Peyer's patch (tissue), 4 donors: ENCODE measurements at regions not wholly inside any gene's neighbourhood (a gene's known extent, or its start where the extent isn't known, plus 50 kb on each side); places are given as distances from the start of the nearest gene placed in this dataset.

Source experiments
- DNase-seq, 3 donors: peaks; one replicate each; pipeline ENCODE4 v3.0.0-alpha.2; 2017 to 2019
- H3K27ac ChIP-seq, 4 donors: fragments of 200-600 bp; sonication (generic); one replicate each; pipeline ENCODE4 v1.5.1; 2016 to 2019
- H3K27me3 ChIP-seq, 2 donors: fragments of 200-600 bp; sonication (generic); one replicate each; pipeline ENCODE4 v1.5.1; 2019
- H3K36me3 ChIP-seq, 3 donors: fragments of 200-600 bp; sonication (generic); one replicate each; pipeline ENCODE4 v1.5.1; 2016 to 2019
- H3K4me1 ChIP-seq, 4 donors: fragments of 200-600 bp; sonication (generic); one replicate each; pipeline ENCODE4 v1.5.1; 2016 to 2019
- H3K4me3 ChIP-seq, 4 donors: fragments of 200-600 bp; sonication (generic); 1 replicate in 3 of 4; 2 replicates in 1 of 4; pipeline ENCODE4 v1.5.1; 2016 to 2019; ENCODE audit warnings: mild to moderate bottlenecking in 1 of 4
- H3K9me3 ChIP-seq, 4 donors: fragments of 200-600 bp; sonication (generic); one replicate each; pipeline ENCODE4 v1.5.1; 2016 to 2019; ENCODE audit warnings: mild to moderate bottlenecking in 1 of 4
- CTCF ChIP-seq, 6 experiments: fragments of 450-650 bp in 4 of 6; fragments of 200-600 bp in 2 of 6; sonication (generic) in 1 of 6; IDR thresholded peaks; one replicate each; pipeline ENCODE4 v1.5.1; 2017 to 2019; ENCODE audit warnings: antibody characterized with exemption in 6 of 6, mild to moderate bottlenecking in 3 of 6, moderate library complexity in 1 of 6
- POLR2A ChIP-seq, 2 donors: fragments of 450-650 bp; IDR thresholded peaks; one replicate each; pipeline ENCODE4 v1.5.1; 2017; ENCODE audit warnings: antibody characterized with exemption in 2 of 2, mild to moderate bottlenecking in 2 of 2, moderate library complexity in 2 of 2

GRCh38 chr21:38930853-38931252 is 125.1 kb downstream of the ETS2 start:
- DNase-seq = peak in 1 of 3 donors; percentile 58
- H3K4me3 ChIP-seq = no peak overlapping the region
- no peaks in the 10 kb centered on the region for H3K27me3 ChIP-seq
- H3K36me3 ChIP-seq = no peaks in the 10 kb centered on the region
- H3K4me1 ChIP-seq = no peaks in the 10 kb centered on the region
- TF ChIP-seq POLR2A (IDR thresholded peaks at IDR 0.05) (no peak), CTCF (IDR thresholded peaks at IDR 0.05) (no peak)
- no peaks in the 10 kb centered on the region for H3K9me3 ChIP-seq
- H3K27ac ChIP-seq = peak overlapping the region in 2 of 4 donors; percentile 60 to 72

DNA sequence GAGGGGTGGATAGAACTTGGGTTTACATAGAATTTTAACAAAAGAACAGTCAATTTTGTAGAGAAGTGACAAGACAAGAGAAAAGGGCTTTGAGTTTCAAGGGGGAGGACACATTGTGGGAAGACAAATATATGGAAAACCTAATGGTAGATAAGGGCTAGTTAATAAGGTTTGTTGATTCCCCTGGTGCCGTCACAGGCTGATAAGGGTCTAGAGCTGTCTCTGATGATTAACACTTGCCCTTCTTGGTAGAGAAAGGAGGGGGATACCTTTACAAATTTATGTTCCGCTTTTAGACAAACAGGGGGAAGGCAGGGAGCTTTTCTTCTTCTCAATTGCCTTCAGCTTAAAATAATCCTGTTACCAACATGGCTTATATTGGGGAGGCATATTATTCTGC is 124.3 kb downstream of the ETS2 start:
- Histone ChIP-seq H3K4me1 (peaks cover 0 to 8% (median 0%) of the 10 kb centered on the region in 4 donors), H3K36me3 (no peaks in the 10 kb centered on the region), H3K4me3 (no peak overlapping the region), H3K9me3 (no peaks in the 10 kb centered on the region), H3K27ac (peak overlapping the region; percentile 18 to 72 (median 40)), H3K27me3 (no peaks in the 10 kb centered on the region)
- no peak for DNase-seq
- TF ChIP-seq POLR2A (IDR thresholded peaks at IDR 0.05) (no peak), CTCF (IDR thresholded peaks at IDR 0.05) (no peak)

DNA sequence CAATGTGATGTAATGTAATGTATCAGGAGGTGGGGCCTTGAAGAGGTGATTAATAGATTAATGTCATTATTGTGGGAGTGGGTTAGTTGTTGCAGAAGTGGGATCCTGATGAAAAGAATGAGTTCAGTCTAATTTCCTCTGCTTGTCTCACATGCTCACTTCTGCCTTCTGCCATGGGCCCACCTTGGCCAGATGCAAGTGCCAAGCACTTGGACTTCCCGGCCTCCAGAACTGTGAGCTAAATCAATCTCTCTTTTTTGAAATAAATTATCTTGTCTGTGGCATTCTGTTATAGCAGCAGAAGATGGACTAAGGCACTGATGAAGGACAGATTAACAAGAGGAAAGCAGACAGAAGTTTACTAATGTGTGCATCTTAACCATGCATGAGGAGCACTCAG is 123.9 kb downstream of the ETS2 start:
- TF ChIP-seq CTCF (IDR thresholded peaks at IDR 0.05) (no peak), POLR2A (IDR thresholded peaks at IDR 0.05) (no peak)
- H3K9me3 ChIP-seq = no peaks in the 10 kb centered on the region
- H3K4me3 ChIP-seq = no peak overlapping the region
- peaks cover 0 to 8% (median 0%) of the 10 kb centered on the region in 4 donors for H3K4me1 ChIP-seq
- no peaks in the 10 kb centered on the region for H3K36me3 ChIP-seq
- no peaks in the 10 kb centered on the region for H3K27me3 ChIP-seq
- DNase-seq = peak in 1 of 3 donors; percentile 17
- peak overlapping the region in 2 of 4 donors; percentile 60 to 72 for H3K27ac ChIP-seq

DNA sequence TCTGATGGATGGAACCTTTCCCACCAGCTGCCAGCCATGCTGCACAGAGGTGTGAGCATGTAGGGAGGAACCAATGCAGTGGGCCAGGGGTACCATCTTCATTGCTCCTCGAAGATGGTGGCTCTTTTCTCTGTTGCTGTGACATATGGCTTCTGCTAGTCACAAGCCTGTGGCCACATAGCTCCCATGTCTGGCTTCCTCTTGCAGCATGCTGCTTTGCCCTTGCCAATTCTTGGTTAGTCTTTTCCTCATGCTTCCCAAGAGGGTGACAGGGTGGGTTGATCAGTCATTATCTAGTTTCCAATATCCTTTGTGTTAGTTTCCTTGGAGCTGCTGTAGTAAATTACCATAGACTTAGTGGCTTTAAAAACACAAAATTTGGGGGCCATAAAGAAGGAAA is 123.4 kb downstream of the ETS2 start:
- Histone ChIP-seq H3K4me1 (peaks cover 0 to 8% (median 0%) of the 10 kb centered on the region in 4 donors), H3K27ac (no peak overlapping the region), H3K36me3 (no peaks in the 10 kb centered on the region), H3K27me3 (no peaks in the 10 kb centered on the region), H3K4me3 (no peak overlapping the region), H3K9me3 (no peaks in the 10 kb centered on the region)
- TF ChIP-seq CTCF (IDR thresholded peaks at IDR 0.05) (no peak), POLR2A (IDR thresholded peaks at IDR 0.05) (no peak)
- peak in 2 of 3 donors; percentile 11 to 19 for DNase-seq

DNA sequence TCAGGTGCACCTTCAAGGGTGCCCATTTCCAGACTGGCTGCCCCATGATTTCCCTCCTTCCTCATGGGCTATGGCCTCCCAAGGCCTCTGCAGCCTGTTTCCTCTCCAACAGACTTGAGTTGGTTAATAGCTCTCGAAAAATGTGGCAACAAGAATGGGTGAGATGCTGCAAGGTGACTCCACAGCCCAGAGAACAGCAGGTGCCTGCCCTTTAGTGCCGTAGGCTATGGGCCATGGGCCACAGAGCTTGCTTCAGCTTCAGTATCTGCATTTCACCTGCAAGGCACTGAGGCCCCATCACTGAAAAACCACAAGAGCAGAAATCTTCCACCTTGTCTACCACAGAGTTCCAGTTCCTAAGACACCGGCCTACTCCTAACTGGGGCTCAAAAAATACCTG is 122.0 kb downstream of the ETS2 start:
- Histone ChIP-seq H3K36me3 (no peaks in the 10 kb centered on the region), H3K27ac (no peak overlapping the region), H3K9me3 (no peaks in the 10 kb centered on the region), H3K27me3 (no peaks in the 10 kb centered on the region), H3K4me3 (no peak overlapping the region), H3K4me1 (peaks cover 0 to 8% (median 1%) of the 10 kb centered on the region in 4 donors)
- TF ChIP-seq POLR2A (IDR thresholded peaks at IDR 0.05) (no peak), CTCF (IDR thresholded peaks at IDR 0.05) (no peak)
- peak in 2 of 3 donors; percentile 27 to 33 for DNase-seq

GRCh38 chr21:38925923-38926322 is 120.2 kb downstream of the ETS2 start:
- no peaks in the 10 kb centered on the region for H3K36me3 ChIP-seq
- peak overlapping the region; percentile 49 to 87 (median 71) for H3K27ac ChIP-seq
- DNase-seq = peak in 2 of 3 donors; percentile 62 to 68
- H3K4me1 ChIP-seq = peaks cover 0 to 12% (median 1%) of the 10 kb centered on the region in 4 donors
- TF ChIP-seq CTCF (IDR thresholded peaks at IDR 0.05) (no peak), POLR2A (IDR thresholded peaks at IDR 0.05) (no peak)
- peak overlapping the region in 2 of 4 donors; percentile 34 to 39 for H3K4me3 ChIP-seq
- H3K9me3 ChIP-seq = no peaks in the 10 kb centered on the region
- H3K27me3 ChIP-seq = no peaks in the 10 kb centered on the region
